Loucy (cell line): ENCODE measurements at regions not wholly inside any gene's neighbourhood (a gene's known extent, or its start where the extent isn't known, plus 50 kb on each side); places are given as distances from the start of the nearest gene placed in this dataset.

Experiments
- H2AFZ ChIP-seq: fragments of 200-600 bp; sonication (generic); 2 replicates; pipeline ENCODE4 v1.6.0; 2016; ENCODE audit warnings: antibody characterized with exemption, mild to moderate bottlenecking, low read length, moderate library complexity
- H3F3A ChIP-seq: fragments of 200-600 bp; 2 replicates; pipeline ENCODE4 v1.6.0; 2016; ENCODE audit warnings: antibody characterized with exemption, low read depth, mild to moderate bottlenecking
- H3K27me3 ChIP-seq: fragments of 200-600 bp; sonication (generic); 2 replicates; pipeline ENCODE4 v1.6.1; 2014; ENCODE audit warnings: low read length, mild to moderate bottlenecking; ENCODE audit not compliant: insufficient read depth, poor library complexity, severe bottlenecking
- H3K36me3 ChIP-seq: fragments of 200-600 bp; sonication (generic); 2 replicates; pipeline ENCODE4 v1.6.1; 2016; ENCODE audit warnings: low read length; ENCODE audit not compliant: insufficient read depth
- H3K4me1 ChIP-seq: fragments of 200-600 bp; sonication (generic); 2 replicates; pipeline ENCODE4 v1.5.1; 2014; ENCODE audit warnings: low read length, mild to moderate bottlenecking; ENCODE audit not compliant: insufficient read depth, poor library complexity, severe bottlenecking
- H3K4me2 ChIP-seq: fragments of 200-600 bp; sonication (generic); 2 replicates; pipeline ENCODE4 v1.6.0; 2014; ENCODE audit warnings: antibody characterized with exemption, low read length, low read depth, mild to moderate bottlenecking; ENCODE audit not compliant: poor library complexity, severe bottlenecking
- H3K4me3 ChIP-seq: fragments of 200-600 bp; sonication (generic); 2 replicates; pipeline ENCODE4 v1.5.1; 2014; ENCODE audit warnings: low read length, mild to moderate bottlenecking, mixed read lengths; ENCODE audit not compliant: poor library complexity, severe bottlenecking
- H3K79me2 ChIP-seq: fragments of 200-600 bp; sonication (generic); 2 replicates; pipeline ENCODE4 v1.6.1; 2014; ENCODE audit warnings: low read length; ENCODE audit not compliant: insufficient read depth
- H3K9ac ChIP-seq: fragments of 200-600 bp; sonication (generic); 2 replicates; pipeline ENCODE4 v1.6.0; 2014; ENCODE audit warnings: mild to moderate bottlenecking, low read depth, low read length, moderate library complexity; ENCODE audit not compliant: poor library complexity, severe bottlenecking
- H3K9me2 ChIP-seq: fragments of 200-600 bp; sonication (generic); replicated peaks from 2 replicates; pipeline ENCODE4 v1.6.1; 2016; ENCODE audit warnings: low read depth, low read length, mixed read lengths
- H3K9me3 ChIP-seq: fragments of 200-600 bp; sonication (generic); 2 replicates; pipeline ENCODE4 v1.6.1; 2014; ENCODE audit warnings: mild to moderate bottlenecking, antibody characterized with exemption, low read length, low read depth; ENCODE audit not compliant: insufficient read depth
- H4K20me1 ChIP-seq: fragments of 200-600 bp; sonication (generic); 2 replicates; pipeline ENCODE4 v1.6.0; 2014; ENCODE audit warnings: antibody characterized with exemption, low read length, mild to moderate bottlenecking; ENCODE audit not compliant: insufficient read depth, poor library complexity, severe bottlenecking
- EZH2phosphoT487 ChIP-seq: fragments of 200-600 bp; IDR thresholded peaks from 2 replicates; pipeline ENCODE4 v1.6.1; 2018; ENCODE audit warnings: antibody characterized with exemption, mild to moderate bottlenecking, moderate library complexity, borderline replicate concordance
- TF ChIP-seq, protein P1 (sequence below): fragments of 200-600 bp; sonication (generic); conservative IDR thresholded peaks from 2 replicates; pipeline ENCODE4 v1.5.1; 2014; ENCODE audit warnings: mild to moderate bottlenecking, antibody characterized with exemption, low read length

- no peaks in the 10 kb centered on the region for H3K9me2 ChIP-seq
- H4K20me1 ChIP-seq: no peaks in the 10 kb centered on the region
- no peaks in the 10 kb centered on the region for H3K27me3 ChIP-seq
- H3F3A ChIP-seq: no peaks in the 10 kb centered on the region
- H3K36me3 ChIP-seq: no peaks in the 10 kb centered on the region
- H3K9me3 ChIP-seq: no peaks in the 10 kb centered on the region
- TF ChIP-seq, protein P1, sequence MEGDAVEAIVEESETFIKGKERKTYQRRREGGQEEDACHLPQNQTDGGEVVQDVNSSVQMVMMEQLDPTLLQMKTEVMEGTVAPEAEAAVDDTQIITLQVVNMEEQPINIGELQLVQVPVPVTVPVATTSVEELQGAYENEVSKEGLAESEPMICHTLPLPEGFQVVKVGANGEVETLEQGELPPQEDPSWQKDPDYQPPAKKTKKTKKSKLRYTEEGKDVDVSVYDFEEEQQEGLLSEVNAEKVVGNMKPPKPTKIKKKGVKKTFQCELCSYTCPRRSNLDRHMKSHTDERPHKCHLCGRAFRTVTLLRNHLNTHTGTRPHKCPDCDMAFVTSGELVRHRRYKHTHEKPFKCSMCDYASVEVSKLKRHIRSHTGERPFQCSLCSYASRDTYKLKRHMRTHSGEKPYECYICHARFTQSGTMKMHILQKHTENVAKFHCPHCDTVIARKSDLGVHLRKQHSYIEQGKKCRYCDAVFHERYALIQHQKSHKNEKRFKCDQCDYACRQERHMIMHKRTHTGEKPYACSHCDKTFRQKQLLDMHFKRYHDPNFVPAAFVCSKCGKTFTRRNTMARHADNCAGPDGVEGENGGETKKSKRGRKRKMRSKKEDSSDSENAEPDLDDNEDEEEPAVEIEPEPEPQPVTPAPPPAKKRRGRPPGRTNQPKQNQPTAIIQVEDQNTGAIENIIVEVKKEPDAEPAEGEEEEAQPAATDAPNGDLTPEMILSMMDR: no peak
- no peak for TF ChIP-seq EZH2phosphoT487
- no peaks in the 10 kb centered on the region for H3K79me2 ChIP-seq
- no peak overlapping the region for H3K4me3 ChIP-seq
- H3K4me2 ChIP-seq: no peak overlapping the region
- no peaks in the 10 kb centered on the region for H3K4me1 ChIP-seq
- H3K9ac ChIP-seq: no peak overlapping the region
- no peak overlapping the region for H2AFZ ChIP-seq
Measured at GRCh38 chr22:27472975-27473374, 328.6 kb downstream of the MN1 start.

- H3K4me3 ChIP-seq: no peak overlapping the region
- no peaks in the 10 kb centered on the region for H4K20me1 ChIP-seq
- H3K9ac ChIP-seq: no peak overlapping the region
- TF ChIP-seq EZH2phosphoT487: no peak
- TF ChIP-seq, protein P1: no peak
- H3K4me2 ChIP-seq: no peak overlapping the region
- no peaks in the 10 kb centered on the region for H3K9me3 ChIP-seq
- H3K4me1 ChIP-seq: no peaks in the 10 kb centered on the region
- H3K79me2 ChIP-seq: no peaks in the 10 kb centered on the region
- no peaks in the 10 kb centered on the region for H3K36me3 ChIP-seq
- H2AFZ ChIP-seq: no peak overlapping the region
- no peaks in the 10 kb centered on the region for H3K9me2 ChIP-seq
- H3F3A ChIP-seq: no peaks in the 10 kb centered on the region
- H3K27me3 ChIP-seq: no peaks in the 10 kb centered on the region
Measured at GRCh38 chr22:27473533-27473932, 328.0 kb downstream of the MN1 start.

DNA sequence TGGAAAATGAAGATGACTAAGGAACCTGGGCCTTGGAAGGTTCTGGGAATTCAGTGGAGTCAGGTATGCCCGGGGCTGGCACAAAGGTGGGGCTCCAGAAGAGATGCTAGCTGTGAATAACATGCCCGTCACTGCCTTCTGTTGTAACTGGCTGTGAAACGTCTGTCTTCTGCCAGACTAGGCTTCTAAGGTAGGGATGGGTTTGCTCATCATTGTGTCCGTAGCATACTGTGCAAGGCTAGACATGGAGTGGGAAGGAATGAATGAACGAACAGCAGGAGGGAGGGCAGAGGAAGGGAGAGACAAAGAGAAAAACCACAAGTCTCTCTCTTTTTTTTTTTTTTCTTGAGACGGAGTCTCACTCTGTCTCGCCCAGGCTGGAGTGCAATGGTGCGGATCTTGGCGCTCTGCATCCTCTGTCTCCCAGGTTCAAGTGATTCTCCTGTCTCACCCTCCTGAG lies 327.4 kb downstream of the MN1 start:
- H3K27me3 ChIP-seq: no peaks in the 10 kb centered on the region
- no peaks in the 10 kb centered on the region for H3K79me2 ChIP-seq
- no peak overlapping the region for H3K4me3 ChIP-seq
- H3K4me2 ChIP-seq: no peak overlapping the region
- H2AFZ ChIP-seq: no peak overlapping the region
- no peaks in the 10 kb centered on the region for H3K9me2 ChIP-seq
- H3K36me3 ChIP-seq: no peaks in the 10 kb centered on the region
- H3F3A ChIP-seq: no peaks in the 10 kb centered on the region
- no peak overlapping the region for H3K9ac ChIP-seq
- no peaks in the 10 kb centered on the region for H4K20me1 ChIP-seq
- H3K9me3 ChIP-seq: no peaks in the 10 kb centered on the region
- TF ChIP-seq, protein P1: no peak
- TF ChIP-seq EZH2phosphoT487: no peak
- no peaks in the 10 kb centered on the region for H3K4me1 ChIP-seq
